H1 (cell line): ENCODE measurements at regions not wholly inside any gene's neighbourhood (a gene's known extent, or its start where the extent isn't known, plus 50 kb on each side); places are given as distances from the start of the nearest gene placed in this dataset.

Experiments used
- HDAC2 ChIP-seq, 2 experiments: fragments of 300-600 bp in 1 of 2; sonication (generic) in 1 of 2; IDR thresholded peaks; 2 replicates each; pipeline ENCODE4 v1.6.1; 2011 to 2012; ENCODE audit warnings: low read depth in 2 of 2, low read length in 2 of 2, mild to moderate bottlenecking in 2 of 2, moderate library complexity in 2 of 2, borderline replicate concordance in 1 of 2, inconsistent platforms in 1 of 2
- POU5F1 ChIP-seq: IDR thresholded peaks from 2 replicates; pipeline ENCODE4 v1.6.1; 2011; ENCODE audit warnings: low read depth, mild to moderate bottlenecking, low read length, moderate library complexity
- SP4 ChIP-seq: IDR thresholded peaks from 2 replicates; pipeline ENCODE4 v1.6.1; 2012; ENCODE audit warnings: low read length, inconsistent platforms
- TCF12 ChIP-seq: IDR thresholded peaks from 2 replicates; pipeline ENCODE4 v1.6.1; 2011; ENCODE audit warnings: low read depth, mild to moderate bottlenecking, low read length

DNA sequence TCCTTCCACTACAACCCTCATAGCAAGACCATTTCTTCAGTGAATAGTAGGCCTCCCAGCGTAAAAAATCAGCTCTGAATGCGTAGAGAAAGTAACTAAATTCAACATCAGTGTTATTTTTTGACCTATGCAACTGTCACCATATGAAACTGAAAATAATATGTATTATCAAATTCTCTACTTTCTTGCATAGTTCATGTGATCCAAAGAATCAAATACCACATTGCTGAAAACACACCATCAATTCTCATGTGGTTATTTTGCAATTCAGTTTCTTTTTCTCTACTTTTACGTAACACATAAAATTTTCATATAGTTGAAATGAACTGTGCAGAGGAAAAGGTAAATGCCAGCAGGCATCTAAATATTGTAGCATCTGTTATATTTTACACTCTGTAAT lies 208.5 kb upstream of the SPOPL start (continued):
- TF ChIP-seq HDAC2 (IDR thresholded peaks at IDR 0.05; ENCODE audit: borderline replicate concordance in 1 of 2, low read depth in 2 of 2, low read length in 2 of 2) = no peak
- no peak for TF ChIP-seq TCF12
- TF ChIP-seq SP4 = no peak
- no peak for TF ChIP-seq POU5F1
